Kasumi-1 (cell line): ENCODE measurements at regions not wholly inside any gene's neighbourhood (a gene's known extent, or its start where the extent isn't known, plus 50 kb on each side); places are given as distances from the start of the nearest gene placed in this dataset.
A peak's percentile ranks its signal among the peaks of the same experiment; 100 is the strongest.
"Not testable (repeated sequence)": the region's sequence is repeated elsewhere in the genome, so short reads cannot be mapped to it uniquely, and the experiment has no call there.

Experiments used
- DNase-seq, 2 experiments: peaks; one replicate each; lab custom pipeline; 2025; lab: John Stamatoyannopoulos, UW

GRCh38 chr20:55415567-55416142 is 589.7 kb downstream of the CBLN4 start:
- peak; percentile 9 to 38 for DNase-seq

GRCh38 chr20:55412508-55412907 is 592.8 kb downstream of the CBLN4 start:
- DNase-seq: not testable (repeated sequence)

DNA sequence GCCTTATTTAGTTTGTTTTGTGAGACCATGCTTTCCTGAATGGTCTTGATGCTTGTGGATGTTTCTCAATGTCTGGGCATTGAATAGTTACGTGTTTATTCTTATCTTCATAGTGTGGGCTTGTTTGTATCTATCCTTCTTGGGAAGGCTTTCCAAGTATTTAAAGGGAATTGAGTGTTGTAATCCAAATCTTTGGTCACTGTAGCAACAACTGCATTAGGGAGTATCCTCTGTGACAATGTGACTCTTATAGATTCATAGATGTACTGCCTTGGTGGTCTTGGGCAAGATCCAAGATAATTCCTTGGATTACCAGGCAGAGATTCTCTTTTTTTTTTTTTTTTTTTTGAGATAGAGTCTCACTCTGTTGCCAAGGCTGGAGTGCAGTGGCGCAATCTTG is 598.4 kb downstream of the CBLN4 start:
- DNase-seq: no peak

- no peak for DNase-seq
Measured at GRCh38 chr20:55394592-55394991, 610.7 kb downstream of the CBLN4 start.

DNA sequence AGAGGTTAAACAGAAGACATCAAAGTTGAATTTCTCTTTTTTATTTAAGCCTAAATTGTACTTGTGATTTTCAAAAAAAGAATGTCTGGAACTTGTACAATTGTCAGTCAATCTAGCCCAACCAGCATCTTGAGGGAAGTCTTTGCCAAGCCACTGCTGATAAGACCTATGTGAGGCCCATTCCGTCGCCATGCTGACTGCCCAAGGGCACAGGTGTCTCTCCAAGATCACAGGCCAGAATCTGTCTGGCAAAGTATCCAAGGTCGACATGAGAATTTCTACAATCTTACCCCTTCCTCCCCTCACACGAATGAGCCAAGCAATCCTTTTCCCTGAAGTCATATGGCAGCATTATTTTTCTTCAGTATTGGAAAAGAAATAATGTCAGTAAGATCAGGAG is 614.5 kb downstream of the CBLN4 start:
- DNase-seq: no peak

- no peak for DNase-seq
Measured at GRCh38 chr20:55386686-55387085, 618.6 kb downstream of the CBLN4 start.

DNA sequence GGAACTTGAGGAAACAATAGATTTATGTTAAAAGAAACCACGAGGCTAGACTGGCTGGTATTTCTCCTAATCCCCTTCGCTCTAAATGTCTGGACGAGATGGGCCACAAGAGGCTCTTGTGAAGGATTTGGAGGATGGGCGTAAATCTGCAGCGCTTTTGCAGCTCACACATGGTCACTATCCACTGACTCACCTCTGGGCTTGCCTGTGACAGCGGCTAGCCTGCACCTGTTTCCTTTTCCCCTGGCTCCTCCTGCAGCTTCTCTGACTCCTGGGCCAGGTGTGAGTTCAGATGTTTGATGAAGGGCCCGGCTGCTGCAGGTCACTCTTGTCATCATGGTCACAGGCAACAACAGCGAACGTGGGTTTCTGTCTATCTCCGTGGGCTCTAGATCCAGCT is 629.4 kb downstream of the CBLN4 start:
- no peak for DNase-seq

GRCh38 chr20:55365745-55366144 is 639.6 kb downstream of the CBLN4 start:
- DNase-seq: no peak

DNA sequence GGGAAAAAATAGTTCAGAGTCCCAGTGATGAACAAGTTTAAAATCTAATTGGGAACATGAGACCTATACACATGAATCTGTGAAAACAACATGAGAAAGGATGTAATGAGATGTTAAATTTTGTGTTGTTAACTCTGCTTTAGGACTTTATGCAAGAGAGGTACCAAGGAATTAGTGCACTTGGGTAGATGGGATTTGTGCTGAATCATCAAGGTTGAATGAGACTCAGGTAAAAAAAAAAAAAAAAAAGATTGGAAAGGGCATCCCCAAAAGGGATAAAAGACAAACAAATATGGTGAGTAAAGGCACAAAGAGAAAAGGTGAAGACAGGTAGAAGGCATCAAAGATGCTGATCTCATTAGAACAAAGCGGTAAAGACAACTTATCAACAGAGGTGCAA is 644.4 kb downstream of the CBLN4 start:
- no peak for DNase-seq

DNA sequence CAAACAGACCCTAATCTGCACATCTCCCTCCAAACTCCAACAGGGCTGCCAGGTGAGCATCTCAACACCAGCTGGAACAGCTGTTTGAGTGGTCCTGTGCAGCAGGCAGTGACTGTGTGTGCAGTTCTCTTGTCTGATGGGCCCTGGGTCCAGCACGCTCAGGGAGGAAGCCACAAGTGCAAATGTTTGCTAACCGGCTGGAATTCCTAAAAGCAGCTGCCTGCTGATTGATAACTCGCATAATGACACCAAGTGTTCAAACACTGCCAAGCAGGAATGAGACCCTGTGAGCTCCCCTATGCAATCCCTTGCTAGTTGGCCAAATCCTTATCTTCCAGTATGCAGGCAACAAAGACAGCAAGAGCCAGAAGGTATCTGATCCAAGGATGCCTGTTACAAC is 650.6 kb downstream of the CBLN4 start:
- DNase-seq: no peak

DNA sequence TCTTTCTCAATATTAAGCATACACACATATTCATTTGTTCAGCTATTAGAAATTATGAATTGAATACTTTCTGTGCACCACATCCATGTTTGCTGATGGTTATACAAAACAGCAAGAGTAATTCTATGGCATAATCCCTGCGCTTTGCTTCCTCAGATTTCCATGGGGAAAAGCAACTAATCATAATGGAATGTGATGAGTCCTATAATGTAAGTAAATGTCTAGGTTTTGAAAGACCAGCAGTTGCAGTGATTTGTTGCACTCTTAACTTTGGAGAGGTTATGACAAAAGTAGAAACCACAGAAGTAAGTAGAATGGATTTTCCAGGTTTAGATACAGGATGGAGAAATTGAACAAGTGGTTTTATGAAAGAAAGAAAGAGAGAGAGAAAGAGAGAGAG is 652.1 kb downstream of the CBLN4 start:
- DNase-seq: no peak

DNA sequence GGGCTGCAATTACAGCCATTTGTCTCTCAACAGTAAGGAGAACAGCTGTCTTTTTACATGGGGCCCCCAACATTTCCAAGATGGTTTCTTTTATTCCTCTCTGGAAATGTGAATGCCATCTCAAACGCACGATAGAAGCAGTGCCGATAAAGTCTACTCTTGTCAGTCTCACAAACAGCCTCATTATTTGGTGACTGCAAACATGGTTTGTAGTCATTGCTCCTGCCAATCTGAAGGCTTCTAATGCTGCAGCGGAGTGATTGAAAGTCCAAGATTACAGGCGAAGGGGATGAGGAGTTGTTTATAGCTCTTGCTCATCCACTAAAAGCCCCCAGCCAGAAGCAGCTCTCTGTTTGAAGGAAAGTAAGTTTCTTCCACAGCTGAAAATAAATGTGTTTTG is 657.1 kb downstream of the CBLN4 start:
- DNase-seq: no peak

DNA sequence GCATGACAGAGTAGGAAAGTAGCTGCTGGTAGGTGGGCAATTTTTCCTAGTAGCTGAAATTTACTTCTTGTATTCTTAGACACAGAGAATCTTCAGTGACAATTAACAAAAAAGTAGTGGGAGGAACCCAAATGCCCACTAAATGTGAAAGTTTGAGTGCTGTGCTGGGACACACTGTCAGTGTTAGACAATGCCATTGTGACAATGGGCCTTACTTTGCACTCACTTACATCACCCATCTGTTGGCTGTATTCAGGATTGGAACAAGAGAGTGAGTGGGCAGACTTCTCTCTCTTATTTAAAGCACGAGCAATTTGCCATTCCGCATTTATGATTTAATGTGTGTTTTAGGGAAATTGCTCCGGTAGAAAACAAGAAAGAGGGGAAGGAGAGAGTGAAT is 662.5 kb downstream of the CBLN4 start:
- no peak for DNase-seq

DNA sequence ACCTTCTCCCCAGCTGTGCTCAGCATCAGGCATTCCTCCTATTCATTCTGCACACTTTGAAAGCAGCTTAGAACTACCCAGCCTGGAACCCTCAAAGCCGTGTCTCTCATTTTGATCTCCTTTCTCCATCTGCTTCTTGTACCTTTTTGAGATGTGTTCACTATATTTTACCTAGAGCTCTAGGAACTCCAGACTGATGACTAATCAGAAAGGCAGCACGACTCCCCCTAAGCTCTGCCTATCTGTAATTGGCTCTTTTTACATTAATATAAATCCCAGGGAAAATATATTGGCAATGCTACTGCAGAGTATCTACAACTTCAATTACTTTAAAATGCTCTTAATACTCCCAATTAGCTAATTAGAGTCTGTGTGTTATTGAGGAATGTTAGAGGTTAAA is 671.5 kb downstream of the CBLN4 start:
- no peak for DNase-seq

- DNase-seq: no peak
Measured at GRCh38 chr20:55329108-55329507, 676.2 kb downstream of the CBLN4 start.

- no peak for DNase-seq
Measured at GRCh38 chr20:55322745-55323144, 682.6 kb downstream of the CBLN4 start.

DNA sequence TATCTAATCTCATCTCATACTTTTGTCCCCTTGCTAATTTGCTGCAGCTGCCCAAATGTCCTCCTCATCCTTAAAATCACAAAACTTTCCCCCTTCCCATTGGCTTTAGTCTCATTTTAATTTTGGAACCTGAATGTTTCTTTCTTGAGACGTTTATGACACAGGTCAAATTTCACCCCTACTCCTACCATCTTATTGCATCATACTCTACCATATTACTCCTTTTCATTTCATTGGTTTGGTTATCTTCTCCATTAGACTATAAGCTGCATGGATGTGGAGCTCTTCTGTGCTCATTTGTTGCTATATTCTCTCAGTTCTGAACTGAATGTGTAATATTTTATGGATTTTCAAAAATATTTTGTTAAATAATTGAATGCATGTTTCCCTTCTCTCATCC is 688.6 kb downstream of the CBLN4 start:
- DNase-seq: no peak

DNA sequence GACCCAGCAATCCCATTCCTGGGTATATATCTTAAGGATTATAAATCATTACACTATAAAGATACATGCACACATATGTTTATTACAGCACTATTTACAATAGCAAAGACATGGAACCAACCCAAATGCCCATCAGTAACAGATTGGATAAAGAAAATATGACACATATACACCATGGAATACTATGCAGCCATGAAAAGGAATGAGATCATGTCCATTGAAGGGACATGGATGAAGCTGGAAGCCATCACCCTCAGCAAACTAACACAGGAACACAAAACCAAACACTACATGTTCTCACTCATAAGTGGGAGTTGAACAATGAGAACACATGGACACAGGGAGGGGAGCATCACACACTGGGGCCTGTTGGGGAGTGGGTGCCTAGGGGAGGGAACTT is 694.5 kb downstream of the CBLN4 start:
- not testable (repeated sequence) for DNase-seq

GRCh38 chr20:55291261-55291660 is 714.1 kb downstream of the CBLN4 start:
- DNase-seq: no peak

DNA sequence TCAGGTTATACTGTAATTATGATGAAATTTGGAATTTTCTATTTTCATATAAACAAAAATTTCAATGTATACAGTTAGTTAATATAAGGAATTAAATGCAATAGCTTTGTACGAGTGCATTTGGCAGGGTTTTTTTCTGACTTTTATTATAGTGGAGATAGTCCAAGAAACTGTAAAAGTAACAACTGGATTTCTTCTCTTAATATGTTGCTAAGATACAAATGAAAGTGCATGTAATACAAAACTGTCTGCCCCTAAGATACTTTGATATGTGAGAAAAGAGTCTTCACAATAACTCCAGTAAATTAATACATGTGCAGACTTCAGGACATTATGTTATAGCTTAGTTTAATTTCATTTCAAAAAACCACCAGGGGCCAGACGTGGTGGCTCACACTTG is 721.4 kb downstream of the CBLN4 start:
- DNase-seq: no peak

DNA sequence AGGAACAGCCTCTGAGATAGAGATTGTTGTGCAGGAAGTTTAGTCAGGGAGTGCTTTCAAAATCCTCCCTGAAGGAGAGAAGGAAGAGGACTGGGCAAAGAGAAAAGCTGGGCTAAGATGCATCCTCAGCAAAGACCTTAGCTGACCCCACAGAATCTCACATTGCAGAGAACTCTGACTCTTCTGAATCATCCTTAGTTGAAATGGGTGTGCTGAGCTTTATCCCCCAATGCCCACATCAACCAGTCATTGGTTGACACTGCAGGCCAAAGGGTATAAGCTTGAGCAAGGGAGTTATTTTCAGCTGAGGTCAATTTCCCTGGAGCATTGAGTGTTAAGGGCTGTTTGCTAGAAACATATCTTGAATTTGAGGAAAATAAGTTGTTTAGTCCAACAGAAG is 732.2 kb downstream of the CBLN4 start:
- DNase-seq: no peak

GRCh38 chr20:55271371-55271770 is 733.9 kb downstream of the CBLN4 start:
- DNase-seq: no peak

DNA sequence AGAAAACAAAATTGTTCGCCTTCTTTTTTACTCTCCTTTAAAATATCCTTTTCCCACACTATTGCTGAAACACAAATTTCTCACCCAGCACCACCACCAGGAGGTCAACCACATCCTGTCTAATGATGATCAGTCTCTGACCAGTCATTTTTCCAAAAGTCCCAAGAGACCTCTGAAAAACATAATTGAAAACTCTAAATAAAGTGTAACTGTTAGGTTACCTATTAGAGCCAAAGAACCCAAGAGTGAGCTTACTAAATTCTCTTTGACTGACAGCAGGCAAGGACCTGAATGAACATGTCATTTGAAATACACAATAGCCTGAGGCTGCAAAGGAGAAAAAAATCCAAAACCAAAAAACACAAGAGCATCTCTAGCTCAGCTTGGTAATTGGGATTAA is 735.4 kb downstream of the CBLN4 start:
- DNase-seq: no peak

DNA sequence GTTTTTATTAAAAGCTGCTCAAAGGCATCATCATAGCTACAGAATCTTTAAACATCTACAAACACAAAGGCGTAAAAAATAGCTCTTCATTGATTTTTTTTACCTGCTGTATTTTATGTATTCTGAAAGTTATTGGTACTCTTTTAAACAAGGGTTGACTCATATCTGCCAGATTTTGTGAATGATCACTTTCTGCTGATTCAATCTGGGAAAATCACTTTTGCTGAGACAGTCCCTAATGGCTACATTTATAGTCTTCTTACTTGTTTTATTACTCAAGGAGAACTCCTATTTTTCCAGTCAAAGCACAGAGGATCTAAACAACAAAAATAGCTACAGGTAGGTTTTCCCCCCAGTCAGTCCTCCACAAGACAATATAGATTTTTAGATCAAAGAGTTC is 739.0 kb downstream of the CBLN4 start:
- no peak for DNase-seq

- no peak for DNase-seq
Measured at GRCh38 chr20:55264703-55265239, 740.5 kb downstream of the CBLN4 start.
